ENCODE measurements at regions not wholly inside any gene's neighbourhood (a gene's known extent, or its start where the extent isn't known, plus 50 kb on each side); places are given as distances from the start of the nearest gene placed in this dataset.
"Not testable (repeated sequence)": the region's sequence is repeated elsewhere in the genome, so short reads cannot be mapped to it uniquely, and the experiment has no call there.

GRCh38 chr3:8307545-8308110 is 194.0 kb upstream of the LMCD1 start:
- DNase-seq (ENCODE audit: low read depth): no peak

DNA sequence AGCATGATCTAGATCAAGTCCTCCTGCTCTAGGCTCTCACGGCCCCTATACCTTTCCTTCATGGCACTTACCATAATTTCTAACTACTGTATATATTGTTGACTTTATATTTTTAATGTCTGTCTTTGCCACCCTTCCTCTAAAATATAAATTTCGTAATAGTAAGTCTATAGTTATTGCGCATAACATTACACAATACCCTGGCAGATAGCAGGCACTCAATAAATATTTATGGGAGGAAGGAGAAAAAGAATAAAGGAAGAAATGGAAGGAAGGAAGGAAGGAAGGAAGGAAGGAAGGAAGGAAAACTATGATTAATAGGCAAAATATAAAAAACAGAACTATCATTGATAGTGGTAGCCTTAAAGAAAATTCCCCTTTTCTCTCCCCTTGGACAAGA is 190.3 kb upstream of the LMCD1 start:
- DNase-seq (ENCODE audit: low read depth): no peak

DNA sequence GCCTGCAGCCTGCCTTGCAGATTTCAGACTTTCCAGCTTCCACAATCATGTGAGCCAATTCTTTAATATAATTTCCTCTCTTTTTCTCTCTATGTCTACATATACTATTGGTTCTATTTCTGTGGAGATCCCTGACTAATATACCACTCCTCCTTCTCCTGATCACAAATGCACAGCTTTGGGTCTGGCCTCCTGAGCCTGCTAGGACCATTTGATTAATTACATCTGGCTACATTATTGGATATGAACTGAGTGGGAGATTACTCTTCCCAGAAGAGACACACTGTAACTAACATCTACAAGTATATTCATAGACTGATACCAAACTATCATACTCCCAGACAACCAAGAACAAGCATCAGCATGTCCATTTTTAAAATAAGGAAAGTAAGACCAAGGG is 188.9 kb upstream of the LMCD1 start:
- no peak for DNase-seq (ENCODE audit: low read depth)

- no peak for DNase-seq (ENCODE audit: low read depth)
Observed at GRCh38 chr3:8313560-8314267, 187.9 kb upstream of the LMCD1 start.

GRCh38 chr3:8315526-8315925 is 186.1 kb upstream of the LMCD1 start:
- DNase-seq (ENCODE audit: low read depth): not testable (repeated sequence)

DNA sequence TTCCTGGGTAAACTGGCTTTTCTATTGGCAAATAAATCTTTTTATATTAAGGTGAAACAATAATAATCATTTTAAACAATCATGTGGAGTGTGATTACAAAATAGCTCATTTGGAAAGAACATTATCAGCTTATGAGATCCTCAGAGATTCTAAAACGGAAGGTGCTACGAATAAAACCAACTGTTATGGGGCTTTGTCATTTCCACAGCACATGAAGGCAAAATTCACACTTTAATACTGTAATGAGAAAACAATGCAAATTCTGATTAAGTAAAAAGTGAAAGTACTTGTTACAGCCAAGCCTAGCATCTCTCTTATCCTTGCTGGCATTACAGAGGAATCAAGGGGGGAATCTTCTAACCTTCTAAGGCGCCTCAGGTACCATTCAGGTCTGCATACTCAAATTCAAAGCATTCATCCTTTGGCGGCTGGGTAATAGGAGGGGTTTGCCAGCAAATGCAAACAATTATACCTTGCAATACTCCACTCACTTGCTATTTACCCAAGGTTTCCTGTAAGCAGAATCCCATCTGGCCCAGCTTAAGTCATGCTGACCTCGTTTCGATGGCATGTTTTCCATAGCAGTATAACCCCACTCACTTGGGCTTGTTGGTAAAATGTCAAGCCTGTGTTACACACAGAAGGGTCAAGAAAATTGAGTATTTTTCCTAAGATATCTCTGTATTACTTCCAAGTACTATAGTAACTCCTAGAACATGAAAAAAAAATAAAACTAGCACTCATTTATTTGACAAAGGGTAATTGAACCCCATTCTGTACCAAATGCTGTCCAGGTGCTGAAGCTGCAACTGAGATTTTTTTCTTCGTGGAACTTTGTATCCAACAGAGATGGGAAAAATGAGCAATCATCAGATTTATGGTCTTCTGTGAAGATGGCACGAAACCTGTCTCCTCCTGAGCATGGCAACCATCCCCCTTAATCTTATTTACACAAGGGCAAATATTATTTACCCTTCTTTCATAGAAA is 183.7 kb upstream of the LMCD1 start:
- no peak for DNase-seq (ENCODE audit: low read depth)

- no peak for DNase-seq (ENCODE audit: low read depth)
Observed at GRCh38 chr3:8319935-8320634, 181.5 kb upstream of the LMCD1 start.

DNA sequence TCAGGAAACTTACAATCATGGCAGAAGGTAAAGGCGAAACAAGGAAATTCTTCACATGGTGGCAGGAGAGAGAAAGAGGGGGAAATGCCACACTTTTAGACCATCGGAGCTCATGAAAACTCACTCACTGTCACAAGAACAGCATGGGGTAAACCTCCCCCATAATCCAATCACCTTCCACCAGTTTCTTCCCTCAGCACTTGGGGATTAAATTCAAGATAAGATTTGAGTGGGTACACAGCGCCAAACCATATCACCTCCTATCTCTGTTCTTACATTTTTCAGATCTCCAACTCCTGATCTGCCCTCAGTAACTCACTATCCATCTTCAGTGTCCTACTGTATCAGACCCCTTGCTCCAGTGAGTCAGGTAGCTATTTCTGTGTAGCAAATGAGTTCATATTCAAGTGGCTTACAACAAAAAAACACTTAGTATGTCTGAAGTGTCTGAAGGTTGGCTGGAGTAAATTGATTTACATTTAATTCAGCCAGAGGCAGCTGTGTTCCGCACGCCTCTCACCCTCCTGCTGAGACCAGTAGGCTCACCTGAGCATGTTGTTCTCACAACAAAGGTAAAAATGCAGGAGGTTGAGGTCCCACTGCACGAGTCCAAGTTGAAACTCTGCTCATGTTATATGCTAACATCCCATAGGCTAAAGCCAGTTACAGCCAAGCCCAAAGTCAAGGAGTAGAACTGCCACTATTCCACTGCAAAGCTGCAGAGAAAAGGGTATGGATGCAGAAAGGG is 180.7 kb upstream of the LMCD1 start:
- DNase-seq (ENCODE audit: low read depth): no peak

GRCh38 chr3:8324747-8325146 is 176.9 kb upstream of the LMCD1 start:
- DNase-seq (ENCODE audit: low read depth): peak; percentile 13

DNA sequence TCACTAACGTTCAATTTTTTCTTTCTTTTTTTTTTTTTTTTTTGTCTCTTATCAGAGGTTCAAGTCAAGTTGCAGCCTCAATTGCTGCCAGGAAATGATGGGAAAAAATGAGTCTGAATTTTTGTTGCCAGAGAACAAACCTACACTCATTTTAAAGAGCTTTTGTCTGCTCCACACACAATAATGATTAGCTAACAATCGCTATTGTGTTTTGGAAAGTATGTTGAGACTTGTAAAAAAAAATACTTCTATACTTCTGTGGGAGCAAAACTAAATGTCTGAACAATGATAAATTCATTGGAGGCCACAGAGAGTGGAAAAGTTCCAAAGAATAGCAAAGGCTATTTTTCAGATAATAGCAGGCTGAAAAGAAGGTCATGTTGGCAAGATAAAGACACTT is 176.3 kb upstream of the LMCD1 start:
- DNase-seq (ENCODE audit: low read depth): no peak

DNA sequence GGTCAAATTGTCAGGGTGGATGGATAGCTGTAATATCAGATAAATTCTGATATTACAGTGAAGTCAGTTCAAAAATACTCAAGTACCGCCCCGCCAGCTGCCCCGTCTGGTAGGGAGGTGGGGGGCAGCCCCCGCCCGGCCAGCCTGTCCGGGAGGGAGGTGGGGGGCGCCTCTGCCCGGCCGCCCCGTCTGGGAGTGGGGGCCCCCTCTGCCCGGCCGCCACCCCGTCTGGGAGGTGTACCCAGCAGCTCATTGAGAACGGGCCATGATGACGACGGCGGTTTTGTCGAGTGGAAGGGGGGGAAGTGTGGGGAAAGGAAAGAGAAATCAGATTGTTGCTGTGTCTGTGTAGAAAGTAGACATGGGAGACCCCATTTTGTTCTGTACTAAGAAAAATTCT is 175.8 kb upstream of the LMCD1 start:
- DNase-seq (ENCODE audit: low read depth): not testable (repeated sequence)

DNA sequence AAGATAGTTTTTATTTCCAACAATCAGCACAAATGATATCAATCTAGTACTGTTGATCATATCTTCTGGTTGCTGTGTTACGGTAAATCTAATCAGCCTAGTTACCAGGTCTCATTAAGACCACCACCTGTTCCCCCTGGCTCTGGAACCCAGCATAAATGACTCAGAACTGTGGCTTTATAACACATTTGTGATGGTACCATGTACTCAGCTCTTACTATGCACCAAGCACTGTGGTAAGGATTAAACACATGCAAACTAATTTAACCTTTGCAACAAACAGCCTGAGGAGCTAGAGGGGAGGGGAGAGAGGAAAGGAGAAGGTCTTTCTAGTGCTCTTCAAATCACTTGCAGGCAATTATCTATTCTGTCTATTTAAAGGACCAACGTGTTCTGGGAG is 173.9 kb upstream of the LMCD1 start:
- DNase-seq (ENCODE audit: low read depth): no peak

- no peak for DNase-seq (ENCODE audit: low read depth)
Observed at GRCh38 chr3:8328967-8329366, 172.7 kb upstream of the LMCD1 start.

DNA sequence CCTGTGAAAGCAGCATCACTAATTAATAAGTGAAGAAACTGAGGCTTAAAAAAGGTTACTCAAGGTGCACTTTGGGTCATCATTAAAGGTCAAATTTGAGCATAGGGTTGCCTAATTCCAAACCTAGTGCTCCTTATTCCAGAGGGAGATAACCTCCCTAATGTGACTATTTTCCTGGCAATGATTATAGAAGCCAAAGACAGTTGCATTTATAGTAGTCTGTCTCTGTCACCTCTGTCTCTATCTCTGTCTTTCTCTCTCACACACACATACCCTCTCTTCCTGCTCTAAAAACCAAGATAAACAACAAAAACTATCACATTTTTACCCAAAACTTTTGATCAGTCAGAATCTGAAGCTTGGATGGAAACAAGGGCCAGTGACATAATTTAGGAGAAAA is 172.0 kb upstream of the LMCD1 start:
- no peak for DNase-seq (ENCODE audit: low read depth)

DNA sequence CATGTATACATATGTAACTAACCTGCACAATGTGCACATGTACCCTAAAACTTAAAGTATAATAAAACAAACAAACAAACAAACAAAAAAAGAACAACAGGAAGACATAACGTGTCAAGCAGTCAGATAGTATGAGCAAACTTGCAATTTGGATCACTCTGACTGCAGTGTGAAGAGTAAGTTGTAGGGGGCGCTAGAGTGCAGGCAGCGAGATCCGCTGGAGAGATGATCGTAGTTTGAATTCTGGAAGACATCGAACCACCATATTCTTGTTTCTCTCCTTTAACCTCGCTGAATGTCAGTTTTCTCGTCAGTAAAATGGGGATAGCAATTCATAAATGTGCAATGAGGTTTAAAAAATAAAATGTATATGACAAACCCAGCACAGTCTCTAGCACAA is 165.2 kb upstream of the LMCD1 start:
- no peak for DNase-seq (ENCODE audit: low read depth)

- DNase-seq (ENCODE audit: low read depth): no peak
Observed at GRCh38 chr3:8338424-8338823, 163.2 kb upstream of the LMCD1 start.

GRCh38 chr3:8341821-8342247 is 159.8 kb upstream of the LMCD1 start:
- DNase-seq (ENCODE audit: low read depth): no peak

- no peak for DNase-seq (ENCODE audit: low read depth)
Observed at GRCh38 chr3:8343058-8343457, 158.6 kb upstream of the LMCD1 start.

- no peak for DNase-seq (ENCODE audit: low read depth)
Observed at GRCh38 chr3:8345398-8345797, 156.2 kb upstream of the LMCD1 start.

GRCh38 chr3:8348076-8348475 is 153.5 kb upstream of the LMCD1 start:
- DNase-seq (ENCODE audit: low read depth): no peak

- DNase-seq (ENCODE audit: low read depth): no peak
Observed at GRCh38 chr3:8352475-8352874, 149.1 kb upstream of the LMCD1 start.

DNA sequence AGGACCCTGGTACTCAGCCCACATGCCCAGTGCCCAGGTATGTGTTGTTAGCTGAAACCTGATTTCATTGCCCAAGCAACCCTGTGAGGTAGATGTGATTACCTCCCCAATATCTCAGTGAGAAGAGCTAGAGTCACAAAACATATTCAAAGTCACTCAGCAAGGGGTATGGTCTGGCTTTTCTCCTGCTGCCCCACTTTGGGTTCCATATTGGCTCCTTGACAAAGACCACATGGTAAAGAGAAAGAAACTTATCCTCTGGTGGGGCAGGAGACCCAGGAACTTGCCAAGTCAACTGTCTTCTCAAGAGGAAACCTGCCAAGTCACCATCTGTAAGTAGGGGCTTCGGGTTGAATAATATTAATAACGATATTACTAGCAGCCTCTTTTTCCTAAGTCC is 148.3 kb upstream of the LMCD1 start:
- DNase-seq (ENCODE audit: low read depth): no peak
